ENCODE measurements at regions not wholly inside any gene's neighbourhood (a gene's known extent, or its start where the extent isn't known, plus 50 kb on each side); places are given as distances from the start of the nearest gene placed in this dataset.
"Not testable (repeated sequence)": the region's sequence is repeated elsewhere in the genome, so short reads cannot be mapped to it uniquely, and the experiment has no call there.

GRCh38 chr3:25844891-25845290 lies 55.0 kb downstream of the OXSM start:
- no peaks in the 10 kb centered on the region for H3K36me3 ChIP-seq (ENCODE audit: control insufficient read depth, insufficient read depth, low read length)
- no peak for DNase-seq
- no CpG with 5 or more reads among the region's 1 CpG for WGBS (ENCODE audit: extremely low coverage, insufficient coverage, low lambda C conversion rate)

GRCh38 chr3:25846282-25846681 lies 56.4 kb downstream of the OXSM start:
- H3K56ac ChIP-seq (ENCODE audit: low read length): no peak overlapping the region
- no CpG with 5 or more reads among the region's 1 CpG for WGBS (ENCODE audit: extremely low coverage, insufficient coverage, low lambda C conversion rate)

More at GRCh38 chr3:25844891-25845290, 55.0 kb downstream of the OXSM start:
- Histone ChIP-seq H3K23ac (ENCODE audit: low read length) (no peak overlapping the region), H3K4me3 (ENCODE audit: low read length) (no peak overlapping the region), H2BK15ac (replicated peaks; ENCODE audit: low read depth) (no peak overlapping the region), H3K79me1 (ENCODE audit: low read length) (no peaks in the 10 kb centered on the region), H3K9ac (ENCODE audit: low read length) (no peak overlapping the region), H3K4me2 (ENCODE audit: low read length) (no peak overlapping the region), H3K4ac (ENCODE audit: low read depth, low read length) (no peak overlapping the region), H3K79me2 (ENCODE audit: control insufficient read depth, insufficient read depth, low read length) (no peaks in the 10 kb centered on the region), H4K8ac (ENCODE audit: low read depth, low read length) (no peak overlapping the region), H4K5ac (ENCODE audit: low read length) (no peak overlapping the region), H2BK120ac (ENCODE audit: low read depth, low read length) (no peak overlapping the region), H2AK5ac (ENCODE audit: low read length) (no peak overlapping the region), H3K27me3 (ENCODE audit: insufficient read depth, low read length, poor library complexity) (no peaks in the 10 kb centered on the region), H3K56ac (ENCODE audit: low read length) (no peak overlapping the region), H3K4me1 (ENCODE audit: control insufficient read depth, low read depth, low read length) (no peaks in the 10 kb centered on the region), H2BK5ac (ENCODE audit: low read length) (no peak overlapping the region), H3K27ac (ENCODE audit: low read depth, low read length) (no peak overlapping the region), H3K18ac (ENCODE audit: low read length) (no peak overlapping the region)

GRCh38 chr3:25849091-25849490 lies 59.2 kb downstream of the OXSM start:
- Histone ChIP-seq H4K8ac (ENCODE audit: low read depth, low read length) (no peak overlapping the region), H2BK120ac (ENCODE audit: low read depth, low read length) (no peak overlapping the region), H3K9ac (ENCODE audit: low read length) (no peak overlapping the region), H2BK15ac (replicated peaks; ENCODE audit: low read depth) (no peak overlapping the region), H3K4me3 (ENCODE audit: low read length) (no peak overlapping the region), H3K23ac (ENCODE audit: low read length) (no peak overlapping the region), H3K4ac (ENCODE audit: low read depth, low read length) (no peak overlapping the region), H3K79me1 (ENCODE audit: low read length) (no peaks in the 10 kb centered on the region), H3K56ac (ENCODE audit: low read length) (no peak overlapping the region), H3K36me3 (ENCODE audit: control insufficient read depth, insufficient read depth, low read length) (no peaks in the 10 kb centered on the region), H2BK5ac (ENCODE audit: low read length) (no peak overlapping the region), H3K27me3 (ENCODE audit: insufficient read depth, low read length, poor library complexity) (no peaks in the 10 kb centered on the region), H3K27ac (ENCODE audit: low read depth, low read length) (no peak overlapping the region), H3K79me2 (ENCODE audit: control insufficient read depth, insufficient read depth, low read length) (no peaks in the 10 kb centered on the region), H3K4me2 (ENCODE audit: low read length) (no peak overlapping the region), H3K18ac (ENCODE audit: low read length) (no peak overlapping the region), H3K4me1 (ENCODE audit: control insufficient read depth, low read depth, low read length) (no peaks in the 10 kb centered on the region), H2AK5ac (ENCODE audit: low read length) (no peak overlapping the region), H4K5ac (ENCODE audit: low read length) (no peak overlapping the region)
- DNase-seq: no peak
- WGBS (ENCODE audit: extremely low coverage, insufficient coverage, low lambda C conversion rate): no CpG with 5 or more reads among the region's 6 CpGs

More at GRCh38 chr3:25846282-25846681, 56.4 kb downstream of the OXSM start:
- Histone ChIP-seq H3K4me3 (ENCODE audit: low read length) (no peak overlapping the region), H2BK5ac (ENCODE audit: low read length) (no peak overlapping the region), H4K8ac (ENCODE audit: low read depth, low read length) (no peak overlapping the region), H3K79me2 (ENCODE audit: control insufficient read depth, insufficient read depth, low read length) (no peaks in the 10 kb centered on the region), H3K36me3 (ENCODE audit: control insufficient read depth, insufficient read depth, low read length) (no peaks in the 10 kb centered on the region), H3K4me1 (ENCODE audit: control insufficient read depth, low read depth, low read length) (no peaks in the 10 kb centered on the region), H3K4me2 (ENCODE audit: low read length) (no peak overlapping the region), H2BK15ac (replicated peaks; ENCODE audit: low read depth) (no peak overlapping the region), H2BK120ac (ENCODE audit: low read depth, low read length) (no peak overlapping the region), H3K27me3 (ENCODE audit: insufficient read depth, low read length, poor library complexity) (no peaks in the 10 kb centered on the region), H3K18ac (ENCODE audit: low read length) (no peak overlapping the region), H3K9ac (ENCODE audit: low read length) (no peak overlapping the region), H4K5ac (ENCODE audit: low read length) (no peak overlapping the region), H3K23ac (ENCODE audit: low read length) (no peak overlapping the region), H2AK5ac (ENCODE audit: low read length) (no peak overlapping the region), H3K27ac (ENCODE audit: low read depth, low read length) (no peak overlapping the region), H3K4ac (ENCODE audit: low read depth, low read length) (no peak overlapping the region), H3K79me1 (ENCODE audit: low read length) (no peaks in the 10 kb centered on the region)
- no peak for DNase-seq

- Histone ChIP-seq H3K27ac (ENCODE audit: low read depth, low read length) (no peak overlapping the region), H4K8ac (ENCODE audit: low read depth, low read length) (no peak overlapping the region), H3K4me2 (ENCODE audit: low read length) (no peak overlapping the region), H4K5ac (ENCODE audit: low read length) (no peak overlapping the region), H3K18ac (ENCODE audit: low read length) (no peak overlapping the region), H3K56ac (ENCODE audit: low read length) (no peak overlapping the region), H3K4me1 (ENCODE audit: control insufficient read depth, low read depth, low read length) (no peaks in the 10 kb centered on the region), H3K27me3 (ENCODE audit: insufficient read depth, low read length, poor library complexity) (no peaks in the 10 kb centered on the region), H3K36me3 (ENCODE audit: control insufficient read depth, insufficient read depth, low read length) (no peaks in the 10 kb centered on the region), H3K79me2 (ENCODE audit: control insufficient read depth, insufficient read depth, low read length) (no peaks in the 10 kb centered on the region), H3K4ac (ENCODE audit: low read depth, low read length) (no peak overlapping the region), H3K4me3 (ENCODE audit: low read length) (no peak overlapping the region), H3K23ac (ENCODE audit: low read length) (no peak overlapping the region), H2BK15ac (replicated peaks; ENCODE audit: low read depth) (no peak overlapping the region), H2AK5ac (ENCODE audit: low read length) (no peak overlapping the region), H2BK5ac (ENCODE audit: low read length) (no peak overlapping the region), H3K9ac (ENCODE audit: low read length) (no peak overlapping the region), H3K79me1 (ENCODE audit: low read length) (no peaks in the 10 kb centered on the region), H2BK120ac (ENCODE audit: low read depth, low read length) (no peak overlapping the region)
- peak; percentile 37 for DNase-seq
- WGBS (ENCODE audit: extremely low coverage, insufficient coverage, low lambda C conversion rate): no CpG with 5 or more reads among the region's 7 CpGs
These were observed 59.9 kb downstream of the OXSM start for GRCh38 chr3:25849641-25850385.

- not testable (repeated sequence) for H3K36me3 ChIP-seq (ENCODE audit: control insufficient read depth, insufficient read depth, low read length); H3K79me1 ChIP-seq (ENCODE audit: low read length); H2AK5ac ChIP-seq (ENCODE audit: low read length); H3K27ac ChIP-seq (ENCODE audit: low read depth, low read length); H3K27me3 ChIP-seq (ENCODE audit: insufficient read depth, low read length, poor library complexity); H3K23ac ChIP-seq (ENCODE audit: low read length); H3K4me2 ChIP-seq (ENCODE audit: low read length); H3K18ac ChIP-seq (ENCODE audit: low read length); H4K8ac ChIP-seq (ENCODE audit: low read depth, low read length); H2BK15ac ChIP-seq (replicated peaks; ENCODE audit: low read depth); H3K9ac ChIP-seq (ENCODE audit: low read length); H2BK5ac ChIP-seq (ENCODE audit: low read length); H4K5ac ChIP-seq (ENCODE audit: low read length); H3K4ac ChIP-seq (ENCODE audit: low read depth, low read length); DNase-seq; H3K4me1 ChIP-seq (ENCODE audit: control insufficient read depth, low read depth, low read length); H2BK120ac ChIP-seq (ENCODE audit: low read depth, low read length); H3K79me2 ChIP-seq (ENCODE audit: control insufficient read depth, insufficient read depth, low read length); H3K4me3 ChIP-seq (ENCODE audit: low read length); H3K56ac ChIP-seq (ENCODE audit: low read length)
- no CpG with 5 or more reads among the region's 21 CpGs for WGBS (ENCODE audit: extremely low coverage, insufficient coverage, low lambda C conversion rate)
These were observed 61.9 kb downstream of the OXSM start for GRCh38 chr3:25851693-25852259.

All from mesendoderm (in vitro differentiated cells).